OCI-LY3 (cell line): ENCODE measurements at regions not wholly inside any gene's neighbourhood (a gene's known extent, or its start where the extent isn't known, plus 50 kb on each side); places are given as distances from the start of the nearest gene placed in this dataset.

ENCODE experiments used
- H2AFZ ChIP-seq: fragments of 200-600, 300-600 bp; shearing (Covaris generic); 2 replicates; pipeline ENCODE4 v1.6.0; 2014; ENCODE audit warnings: antibody characterized with exemption, low read depth, low read length
- H3K27ac ChIP-seq: fragments of 200-600, 300-600 bp; sonication (generic); 2 replicates; pipeline ENCODE4 v1.5.1; 2014; ENCODE audit warnings: mild to moderate bottlenecking, low read length, moderate library complexity, mixed read lengths
- H3K27me3 ChIP-seq: fragments of 200-600, 300-600 bp; sonication (generic); 2 replicates; pipeline ENCODE4 v1.6.1; 2014; ENCODE audit warnings: low read depth, low read length, mixed read lengths
- H3K36me3 ChIP-seq: fragments of 200-600, 300-600 bp; sonication (generic); replicated peaks from 2 replicates; pipeline ENCODE3; 2014; ENCODE audit warnings: low read depth, low read length, mixed read lengths
- H3K4me1 ChIP-seq: fragments of 300-600, 200-600 bp; sonication (generic); 2 replicates; pipeline ENCODE4 v1.6.1; 2014; ENCODE audit warnings: low read length, mixed read lengths
- H3K4me2 ChIP-seq: fragments of 200-600, 300-600 bp; sonication (generic); 2 replicates; pipeline ENCODE4 v1.6.1; 2014; ENCODE audit warnings: low read length, mixed read lengths
- H3K4me3 ChIP-seq: fragments of 300-600, 200-600 bp; sonication (generic); 2 replicates; pipeline ENCODE4 v1.5.1; 2014; ENCODE audit warnings: antibody characterized with exemption, mild to moderate bottlenecking, low read length, moderate library complexity
- H3K79me2 ChIP-seq: fragments of 300-600, 200-600 bp; shearing (Covaris generic); 2 replicates; pipeline ENCODE4 v1.6.1; 2014; ENCODE audit warnings: mild to moderate bottlenecking, low read length, mixed read lengths
- H3K9ac ChIP-seq: fragments of 300-600, 200-600 bp; shearing (Covaris generic); 2 replicates; pipeline ENCODE4 v1.6.0; 2014; ENCODE audit warnings: mild to moderate bottlenecking, low read length, moderate library complexity
- H3K9me3 ChIP-seq: fragments of 200-600, 300-600 bp; shearing (Covaris generic); 2 replicates; pipeline ENCODE4 v1.6.1; 2014; ENCODE audit warnings: low read length, mixed read lengths; ENCODE audit not compliant: insufficient read depth
- H4K20me1 ChIP-seq: fragments of 200-600, 300-600 bp; sonication (generic); 2 replicates; pipeline ENCODE4 v1.6.1; 2016; ENCODE audit warnings: low read length, mixed read lengths; ENCODE audit not compliant: insufficient read depth
- EZH2phosphoT487 ChIP-seq: fragments of 200-600 bp; shearing (Covaris generic); IDR thresholded peaks from 2 replicates; pipeline ENCODE4 v1.6.1; 2018; ENCODE audit warnings: antibody characterized with exemption, mixed run types, low read depth
- TF ChIP-seq, protein P1 (sequence below): fragments of 200-600, 300-600 bp; sonication (generic); IDR thresholded peaks from 2 replicates; pipeline ENCODE4 v1.5.1; 2014; ENCODE audit warnings: antibody characterized with exemption, low read length, low read depth

DNA sequence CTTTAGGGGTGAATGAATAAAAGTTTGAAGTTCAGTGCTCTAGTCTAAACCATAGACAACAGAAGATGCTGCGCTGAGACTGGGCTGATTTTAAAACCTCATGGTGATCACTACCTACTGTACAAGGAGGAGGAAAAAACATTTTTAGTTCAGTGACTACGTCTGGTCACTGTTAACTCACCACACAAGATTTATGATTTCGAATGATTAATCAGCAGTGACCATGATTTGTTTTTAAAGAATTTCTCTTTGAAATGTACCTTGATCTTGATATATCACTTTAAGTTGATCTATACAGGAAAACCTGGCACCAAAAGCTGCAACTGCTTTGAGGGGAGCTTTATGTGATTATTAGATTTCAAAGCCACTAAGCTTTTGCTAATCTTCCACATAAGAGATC, 286.3 kb downstream of the PDGFC start:
- Histone ChIP-seq H3K9ac (no peak overlapping the region), H2AFZ (no peak overlapping the region), H3K36me3 (no peaks in the 10 kb centered on the region), H3K27ac (no peak overlapping the region), H3K4me3 (no peak overlapping the region), H3K9me3 (no peaks in the 10 kb centered on the region), H3K27me3 (no peaks in the 10 kb centered on the region), H3K4me2 (no peak overlapping the region), H3K79me2 (no peaks in the 10 kb centered on the region), H3K4me1 (no peaks in the 10 kb centered on the region), H4K20me1 (no peaks in the 10 kb centered on the region)
- no peak for TF ChIP-seq EZH2phosphoT487
- TF ChIP-seq, protein P1, sequence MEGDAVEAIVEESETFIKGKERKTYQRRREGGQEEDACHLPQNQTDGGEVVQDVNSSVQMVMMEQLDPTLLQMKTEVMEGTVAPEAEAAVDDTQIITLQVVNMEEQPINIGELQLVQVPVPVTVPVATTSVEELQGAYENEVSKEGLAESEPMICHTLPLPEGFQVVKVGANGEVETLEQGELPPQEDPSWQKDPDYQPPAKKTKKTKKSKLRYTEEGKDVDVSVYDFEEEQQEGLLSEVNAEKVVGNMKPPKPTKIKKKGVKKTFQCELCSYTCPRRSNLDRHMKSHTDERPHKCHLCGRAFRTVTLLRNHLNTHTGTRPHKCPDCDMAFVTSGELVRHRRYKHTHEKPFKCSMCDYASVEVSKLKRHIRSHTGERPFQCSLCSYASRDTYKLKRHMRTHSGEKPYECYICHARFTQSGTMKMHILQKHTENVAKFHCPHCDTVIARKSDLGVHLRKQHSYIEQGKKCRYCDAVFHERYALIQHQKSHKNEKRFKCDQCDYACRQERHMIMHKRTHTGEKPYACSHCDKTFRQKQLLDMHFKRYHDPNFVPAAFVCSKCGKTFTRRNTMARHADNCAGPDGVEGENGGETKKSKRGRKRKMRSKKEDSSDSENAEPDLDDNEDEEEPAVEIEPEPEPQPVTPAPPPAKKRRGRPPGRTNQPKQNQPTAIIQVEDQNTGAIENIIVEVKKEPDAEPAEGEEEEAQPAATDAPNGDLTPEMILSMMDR = no peak

DNA sequence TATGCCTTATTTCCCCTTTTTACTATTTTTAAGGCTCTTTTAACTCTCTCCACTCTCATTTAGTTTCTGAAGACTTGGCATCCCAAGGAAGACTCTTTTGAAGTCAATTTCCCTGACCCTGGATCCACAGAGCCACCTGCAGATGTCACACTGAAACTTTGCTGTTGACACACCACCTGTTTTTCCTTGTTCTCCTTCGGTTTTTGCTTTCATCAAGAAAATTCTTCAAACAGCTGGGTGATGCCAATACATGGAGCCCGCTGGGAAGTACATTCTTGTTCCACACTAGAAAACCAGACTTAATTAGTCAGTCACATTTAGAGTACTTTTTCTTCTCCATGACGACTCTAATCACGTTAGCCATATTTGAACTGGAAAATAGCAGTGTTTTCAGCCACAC, 293.9 kb downstream of the PDGFC start:
- no peak overlapping the region for H3K27ac ChIP-seq
- peak overlapping the region; percentile 43 for H3K4me3 ChIP-seq
- H3K9ac ChIP-seq = no peak overlapping the region
- H3K4me1 ChIP-seq = peaks cover 6% of the 10 kb centered on the region; the same call in 1 of the 2 replicates
- TF ChIP-seq, protein P1 = no peak
- no peak for TF ChIP-seq EZH2phosphoT487
- H3K36me3 ChIP-seq = no peaks in the 10 kb centered on the region
- H2AFZ ChIP-seq = peak overlapping the region; percentile 32; the same call in 1 of the 2 replicates
- no peaks in the 10 kb centered on the region for H3K27me3 ChIP-seq
- H3K9me3 ChIP-seq = no peaks in the 10 kb centered on the region
- no peaks in the 10 kb centered on the region for H4K20me1 ChIP-seq
- H3K4me2 ChIP-seq = peak overlapping the region; percentile 62
- no peaks in the 10 kb centered on the region for H3K79me2 ChIP-seq

DNA sequence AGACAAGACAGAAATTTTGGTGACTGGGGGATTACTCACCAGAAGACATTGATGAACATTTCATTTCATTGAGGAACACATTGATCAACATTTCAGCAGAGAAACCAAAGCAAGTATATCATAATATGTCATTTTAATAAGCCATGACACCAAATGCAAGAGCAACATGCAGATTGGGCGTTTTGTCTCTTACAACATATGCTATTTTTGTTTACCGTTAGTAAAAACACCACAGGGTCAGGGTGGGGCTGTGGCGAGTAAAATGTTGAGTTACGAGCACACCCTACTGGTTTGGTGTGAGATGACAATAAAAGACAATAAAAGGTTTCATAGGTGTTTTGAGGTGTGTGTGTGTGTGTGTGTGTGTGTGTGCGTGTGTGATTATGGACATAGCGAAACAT, 294.5 kb downstream of the PDGFC start:
- H3K4me3 ChIP-seq = peak overlapping the region; percentile 43
- no peaks in the 10 kb centered on the region for H3K79me2 ChIP-seq
- H2AFZ ChIP-seq = peak overlapping the region; percentile 53; the same call in 1 of the 2 replicates
- H3K36me3 ChIP-seq = no peaks in the 10 kb centered on the region
- 0 out of 2 replicates have a peak overlapping the region, but pooled peaks have one; percentile 5 for H3K9ac ChIP-seq
- H3K4me2 ChIP-seq = peak overlapping the region; percentile 62
- H3K4me1 ChIP-seq = peaks cover 6% of the 10 kb centered on the region; the same call in 1 of the 2 replicates
- no peaks in the 10 kb centered on the region for H4K20me1 ChIP-seq
- no peak overlapping the region for H3K27ac ChIP-seq
- H3K9me3 ChIP-seq = no peaks in the 10 kb centered on the region
- TF ChIP-seq, protein P1 = peak; percentile 85
- no peak for TF ChIP-seq EZH2phosphoT487
- H3K27me3 ChIP-seq = no peaks in the 10 kb centered on the region

DNA sequence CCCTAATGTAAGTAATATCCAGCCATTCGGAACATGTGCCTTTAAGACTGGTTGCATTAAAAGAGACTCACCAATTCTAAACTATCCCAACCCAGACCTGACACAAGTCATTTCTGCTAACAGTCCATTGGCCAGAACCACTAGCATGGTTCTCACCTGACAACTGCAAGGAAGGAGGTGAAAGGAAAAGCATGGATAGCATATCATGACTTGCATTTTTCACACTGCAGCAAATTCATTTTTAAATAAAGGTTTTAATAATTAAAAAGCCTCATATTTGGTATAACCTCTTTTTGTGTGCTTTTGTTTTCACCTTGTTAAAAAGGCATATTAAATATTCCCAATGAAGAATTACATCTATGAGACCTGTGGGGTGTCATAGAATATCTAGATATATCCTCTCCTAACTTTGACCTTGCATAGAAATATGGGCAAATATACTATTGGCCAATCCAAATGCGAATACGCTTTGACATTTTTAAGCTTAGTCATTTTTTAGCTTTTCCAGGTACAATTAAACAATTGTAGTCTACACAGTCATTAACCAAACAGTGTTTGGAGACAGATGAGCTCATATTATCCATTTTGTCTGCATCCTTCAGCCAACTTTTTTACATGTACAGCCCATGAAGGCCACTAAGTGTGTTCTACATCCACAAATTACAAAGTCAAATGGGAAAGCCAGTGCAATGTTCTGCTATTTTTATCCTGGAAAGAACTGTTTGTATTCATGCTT, 295.3 kb downstream of the PDGFC start:
- Histone ChIP-seq H3K79me2 (no peaks in the 10 kb centered on the region), H4K20me1 (no peaks in the 10 kb centered on the region), H3K9ac (no peak overlapping the region), H3K27me3 (no peaks in the 10 kb centered on the region), H3K9me3 (no peaks in the 10 kb centered on the region), H3K27ac (no peak overlapping the region), H3K4me2 (no peak overlapping the region), H3K36me3 (no peaks in the 10 kb centered on the region), H3K4me3 (no peak overlapping the region), H2AFZ (0 out of 2 replicates have a peak overlapping the region, but pooled peaks have one; percentile 53), H3K4me1 (peaks cover 6% of the 10 kb centered on the region; the same call in 1 of the 2 replicates)
- TF ChIP-seq, protein P1 = no peak
- no peak for TF ChIP-seq EZH2phosphoT487
